Endothelial cell (in vitro differentiated cells): ENCODE measurements at regions not wholly inside any gene's neighbourhood (a gene's known extent, or its start where the extent isn't known, plus 50 kb on each side); places are given as distances from the start of the nearest gene placed in this dataset.

Experiments used
- DNase-seq: peaks from one replicate; pipeline ENCODE4 v3.0.0; 2021; ENCODE audit warnings: low spot score
- H3K27ac Mint-ChIP-seq: one replicate; pipeline ENCODE4 v1.8.0; 2021; ENCODE audit warnings: mixed read lengths, inconsistent platforms; ENCODE audit not compliant: unreplicated experiment
- H3K27me3 Mint-ChIP-seq: one replicate; pipeline ENCODE4 v1.8.0; 2021; ENCODE audit warnings: mild to moderate bottlenecking, moderate library complexity, mixed read lengths, inconsistent platforms; ENCODE audit not compliant: unreplicated experiment
- H3K36me3 Mint-ChIP-seq: one replicate; pipeline ENCODE4 v1.8.0; 2021; ENCODE audit warnings: mild to moderate bottlenecking, low read depth, mixed read lengths, inconsistent platforms; ENCODE audit not compliant: unreplicated experiment
- H3K4me1 Mint-ChIP-seq: one replicate; pipeline ENCODE4 v1.8.0; 2021; ENCODE audit warnings: mild to moderate bottlenecking, mixed read lengths, inconsistent platforms; ENCODE audit not compliant: unreplicated experiment
- H3K4me3 Mint-ChIP-seq: one replicate; pipeline ENCODE4 v1.8.0; 2021; ENCODE audit warnings: mild to moderate bottlenecking, mixed read lengths, inconsistent platforms; ENCODE audit not compliant: unreplicated experiment
- H3K9me3 Mint-ChIP-seq: one replicate; pipeline ENCODE4 v1.8.0; 2021; ENCODE audit warnings: mixed read lengths, inconsistent platforms; ENCODE audit not compliant: unreplicated experiment
- TF ChIP-seq, protein P1 (sequence below): fragments of 200-600 bp; sonication (generic); IDR thresholded peaks from one replicate; pipeline ENCODE4 v1.5.0; 2021; ENCODE audit warnings: antibody characterized with exemption; ENCODE audit not compliant: unreplicated experiment

DNA sequence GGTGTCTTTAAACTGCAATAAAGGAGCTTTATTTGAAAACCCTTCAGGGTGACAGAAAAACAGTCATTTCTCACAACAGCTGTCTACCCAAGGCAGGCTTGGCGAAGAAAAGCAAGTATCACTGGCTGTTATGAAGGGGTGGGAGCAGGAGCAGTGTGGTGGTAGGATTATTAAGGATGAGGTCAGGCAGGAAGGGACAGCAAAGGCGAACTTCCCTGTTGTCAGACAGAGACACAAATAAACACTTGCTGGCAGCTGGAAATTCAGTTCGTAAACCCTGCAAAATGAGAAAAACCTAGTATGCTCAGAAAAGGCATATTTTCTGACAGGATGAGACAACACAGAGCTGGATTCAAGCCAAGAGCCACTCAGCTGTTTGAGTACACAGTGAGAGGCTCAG is 416.3 kb upstream of the CDH5 start:
- peaks cover 2% of the 10 kb centered on the region for H3K9me3 Mint-ChIP-seq
- H3K4me1 Mint-ChIP-seq, result peaks cover 8% of the 10 kb centered on the region
- H3K4me3 Mint-ChIP-seq, result no peak overlapping the region
- TF ChIP-seq, protein P1, sequence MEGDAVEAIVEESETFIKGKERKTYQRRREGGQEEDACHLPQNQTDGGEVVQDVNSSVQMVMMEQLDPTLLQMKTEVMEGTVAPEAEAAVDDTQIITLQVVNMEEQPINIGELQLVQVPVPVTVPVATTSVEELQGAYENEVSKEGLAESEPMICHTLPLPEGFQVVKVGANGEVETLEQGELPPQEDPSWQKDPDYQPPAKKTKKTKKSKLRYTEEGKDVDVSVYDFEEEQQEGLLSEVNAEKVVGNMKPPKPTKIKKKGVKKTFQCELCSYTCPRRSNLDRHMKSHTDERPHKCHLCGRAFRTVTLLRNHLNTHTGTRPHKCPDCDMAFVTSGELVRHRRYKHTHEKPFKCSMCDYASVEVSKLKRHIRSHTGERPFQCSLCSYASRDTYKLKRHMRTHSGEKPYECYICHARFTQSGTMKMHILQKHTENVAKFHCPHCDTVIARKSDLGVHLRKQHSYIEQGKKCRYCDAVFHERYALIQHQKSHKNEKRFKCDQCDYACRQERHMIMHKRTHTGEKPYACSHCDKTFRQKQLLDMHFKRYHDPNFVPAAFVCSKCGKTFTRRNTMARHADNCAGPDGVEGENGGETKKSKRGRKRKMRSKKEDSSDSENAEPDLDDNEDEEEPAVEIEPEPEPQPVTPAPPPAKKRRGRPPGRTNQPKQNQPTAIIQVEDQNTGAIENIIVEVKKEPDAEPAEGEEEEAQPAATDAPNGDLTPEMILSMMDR, result no peak
- no peaks in the 10 kb centered on the region for H3K36me3 Mint-ChIP-seq
- no peak overlapping the region for H3K27ac Mint-ChIP-seq
- no peak for DNase-seq
- H3K27me3 Mint-ChIP-seq, result peaks cover 3% of the 10 kb centered on the region

GRCh38 chr16:65948361-65948760 is 418.1 kb upstream of the CDH5 start:
- H3K9me3 Mint-ChIP-seq, result no peaks in the 10 kb centered on the region

GRCh38 chr16:65947951-65948350 is 418.5 kb upstream of the CDH5 start:
- H3K27ac Mint-ChIP-seq, result no peak overlapping the region
- peaks cover 8% of the 10 kb centered on the region for H3K4me1 Mint-ChIP-seq
- H3K36me3 Mint-ChIP-seq, result no peaks in the 10 kb centered on the region
- H3K4me3 Mint-ChIP-seq, result no peak overlapping the region
- no peak for DNase-seq
- TF ChIP-seq, protein P1, result no peak
- H3K9me3 Mint-ChIP-seq, result no peaks in the 10 kb centered on the region
- H3K27me3 Mint-ChIP-seq, result peaks cover 6% of the 10 kb centered on the region

More at GRCh38 chr16:65948361-65948760, 418.1 kb upstream of the CDH5 start:
- Mint-ChIP-seq H3K27me3 (peaks cover 4% of the 10 kb centered on the region), H3K36me3 (no peaks in the 10 kb centered on the region), H3K4me1 (peaks cover 8% of the 10 kb centered on the region), H3K4me3 (no peak overlapping the region), H3K27ac (no peak overlapping the region)
- DNase-seq, result no peak
- TF ChIP-seq, protein P1, result no peak

- no peaks in the 10 kb centered on the region for H3K9me3 Mint-ChIP-seq
- H3K4me3 Mint-ChIP-seq, result no peak overlapping the region
- no peak for DNase-seq
- TF ChIP-seq, protein P1, result no peak
- no peak overlapping the region for H3K27ac Mint-ChIP-seq
- peaks cover 8% of the 10 kb centered on the region for H3K4me1 Mint-ChIP-seq
- H3K27me3 Mint-ChIP-seq, result peaks cover 3% of the 10 kb centered on the region
- H3K36me3 Mint-ChIP-seq, result no peaks in the 10 kb centered on the region
Observed at GRCh38 chr16:65945493-65945892, 421.0 kb upstream of the CDH5 start.

GRCh38 chr16:65944361-65944760 is 422.1 kb upstream of the CDH5 start:
- H3K4me3 Mint-ChIP-seq, result no peak overlapping the region
- no peak for DNase-seq

More at GRCh38 chr16:65944361-65944760, 422.1 kb upstream of the CDH5 start:
- Mint-ChIP-seq H3K36me3 (no peaks in the 10 kb centered on the region), H3K4me1 (peaks cover 8% of the 10 kb centered on the region), H3K27ac (no peak overlapping the region), H3K27me3 (peaks cover 3% of the 10 kb centered on the region), H3K9me3 (no peaks in the 10 kb centered on the region)
- TF ChIP-seq, protein P1, result no peak
